ENCODE measurements at regions not wholly inside any gene's neighbourhood (a gene's known extent, or its start where the extent isn't known, plus 50 kb on each side); places are given as distances from the start of the nearest gene placed in this dataset.
A peak's percentile ranks its signal among the peaks of the same experiment; 100 is the strongest.

DNA sequence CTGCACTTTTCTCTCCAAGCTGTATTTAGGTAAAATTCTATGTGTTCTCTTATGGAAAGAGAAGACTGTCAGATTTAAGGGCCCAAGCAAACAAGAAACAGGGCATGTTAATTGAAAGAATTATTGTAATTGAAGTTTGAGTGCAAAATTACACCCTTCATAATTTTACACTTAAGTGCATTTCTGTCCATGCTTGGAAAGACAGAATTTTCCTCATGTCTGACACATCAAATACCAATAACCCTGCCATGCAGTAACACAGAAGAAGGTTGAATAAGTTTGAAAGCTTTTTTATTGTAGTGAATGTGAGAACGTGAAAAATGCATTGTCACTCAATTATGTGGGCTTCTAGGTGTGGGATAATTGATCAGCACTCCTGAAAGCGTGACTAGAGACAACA, 52.9 kb upstream of the PARD3B start:
- DNase-seq = no peak

DNA sequence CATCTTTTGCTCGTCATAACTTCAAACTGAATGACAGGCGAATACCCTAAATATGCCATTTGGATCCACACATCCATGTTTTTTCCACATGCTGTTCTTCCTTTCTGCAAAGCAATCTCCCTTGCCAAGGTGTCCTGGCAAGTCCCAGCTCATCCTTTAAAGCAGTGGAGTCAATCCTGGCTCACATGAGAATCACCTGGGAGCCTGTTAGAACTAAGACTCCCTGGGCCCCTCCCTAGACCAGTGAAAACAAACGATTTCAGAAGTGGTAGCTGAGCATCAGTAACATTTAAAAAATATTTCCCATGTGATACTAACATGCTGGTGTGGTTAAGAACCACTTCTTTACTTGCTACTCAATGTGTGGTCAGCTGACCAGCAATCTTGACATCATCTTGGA, 50.6 kb upstream of the PARD3B start:
- DNase-seq = no peak

DNA sequence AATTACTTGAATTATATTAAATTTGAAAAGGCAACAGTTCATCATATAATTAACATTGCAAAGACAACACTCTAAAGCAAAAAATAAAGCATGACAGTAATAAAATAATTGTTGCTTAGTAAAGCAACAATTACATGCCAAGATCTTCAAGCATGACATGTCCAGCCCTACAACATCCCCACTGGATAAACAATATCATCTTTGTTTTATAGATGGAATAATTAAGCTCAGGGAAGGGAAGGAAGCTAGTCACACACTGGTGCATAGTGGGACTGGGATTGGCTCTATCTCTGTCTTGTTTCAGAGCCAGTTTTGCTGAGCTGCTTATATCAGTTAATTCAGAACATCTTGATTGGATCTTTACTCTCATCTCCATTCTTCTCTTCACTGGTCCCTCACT, 49.9 kb upstream of the PARD3B start:
- DNase-seq = peak in 1 of 2 donors; percentile 32

Measured in hippocampal formation (tissue), 2 donors.